Upper lobe of right lung (tissue), 1 donor: ENCODE measurements at regions not wholly inside any gene's neighbourhood (a gene's known extent, or its start where the extent isn't known, plus 50 kb on each side); places are given as distances from the start of the nearest gene placed in this dataset.

Experiments used
- ATAC-seq: fragments of 200-7000 bp; cut with Tn5 transposase; one replicate; pipeline ENCODE4 v1.9.1; 2020; ENCODE audit warnings: mild to moderate bottlenecking, moderate library complexity
- DNase-seq: peaks from one replicate; pipeline ENCODE4 v3.0.0-alpha.2; 2020
- H3K27ac ChIP-seq: fragments of 200-600 bp; one replicate; pipeline ENCODE4 v1.8.0; 2022
- H3K27me3 ChIP-seq: fragments of 200-600 bp; one replicate; pipeline ENCODE4 v1.8.0; 2022; ENCODE audit warnings: mild to moderate bottlenecking
- H3K36me3 ChIP-seq: fragments of 200-600 bp; one replicate; pipeline ENCODE4 v1.8.0; 2022
- H3K4me1 ChIP-seq: fragments of 200-600 bp; one replicate; pipeline ENCODE4 v1.8.0; 2022
- H3K4me3 ChIP-seq: fragments of 200-600 bp; one replicate; pipeline ENCODE4 v1.8.0; 2022; ENCODE audit warnings: mild to moderate bottlenecking
- H3K9me3 ChIP-seq: fragments of 200-600 bp; one replicate; pipeline ENCODE4 v1.8.0; 2022
- CTCF ChIP-seq: fragments of 200-600 bp; IDR thresholded peaks from one replicate; pipeline ENCODE4 v1.8.0; 2022; ENCODE audit warnings: antibody characterized with exemption
- intact Hi-C: fragments of 100-400 bp; cut with DNase I; formaldehyde crosslinking; loops from one replicate; pipeline ENCODE4 v1.11.0; 2022
- donor health status: DM: no; HTN: yes; CAD: no; lungs with severe emphysema.

- Histone ChIP-seq H3K27ac (no peak overlapping the region), H3K36me3 (no peaks in the 10 kb centered on the region), H3K9me3 (no peaks in the 10 kb centered on the region), H3K27me3 (no peaks in the 10 kb centered on the region), H3K4me3 (no peak overlapping the region), H3K4me1 (no peaks in the 10 kb centered on the region)
- no peak for TF ChIP-seq CTCF
- no peak for DNase-seq
- ATAC-seq: no peak
- intact Hi-C loops: no loop called here
Observed at GRCh38 chr2:194445226-194445625, 1211.8 kb upstream of the SLC39A10 start.

- no peak for TF ChIP-seq CTCF
- H3K27ac ChIP-seq: no peak overlapping the region
- H3K4me1 ChIP-seq: no peaks in the 10 kb centered on the region
- H3K9me3 ChIP-seq: no peaks in the 10 kb centered on the region
- DNase-seq (no peak), ATAC-seq (no peak)
- H3K4me3 ChIP-seq: no peak overlapping the region
- intact Hi-C loops: no loop called here
- no peaks in the 10 kb centered on the region for H3K27me3 ChIP-seq
- no peaks in the 10 kb centered on the region for H3K36me3 ChIP-seq
Observed at GRCh38 chr2:194443926-194444325, 1213.1 kb upstream of the SLC39A10 start.

- DNase-seq (no peak), ATAC-seq (no peak)
- intact Hi-C loops: no loop called here
- Histone ChIP-seq H3K27me3 (no peaks in the 10 kb centered on the region), H3K4me3 (no peak overlapping the region), H3K27ac (no peak overlapping the region), H3K4me1 (no peaks in the 10 kb centered on the region), H3K36me3 (no peaks in the 10 kb centered on the region), H3K9me3 (no peaks in the 10 kb centered on the region)
- TF ChIP-seq CTCF: no peak
Observed at GRCh38 chr2:194424683-194425209, 1232.3 kb upstream of the SLC39A10 start.

- TF ChIP-seq CTCF: no peak
- intact Hi-C loops: no loop called here
Observed at GRCh38 chr2:194411221-194411620, 1245.8 kb upstream of the SLC39A10 start.

GRCh38 chr2:194395818-194396217 is 1261.2 kb upstream of the SLC39A10 start:
- no peak for TF ChIP-seq CTCF
- Histone ChIP-seq H3K4me3 (no peak overlapping the region), H3K4me1 (no peaks in the 10 kb centered on the region), H3K9me3 (no peaks in the 10 kb centered on the region), H3K36me3 (no peaks in the 10 kb centered on the region), H3K27me3 (no peaks in the 10 kb centered on the region), H3K27ac (no peak overlapping the region)
- intact Hi-C loops: no loop called here
- no peak for ATAC-seq
- no peak for DNase-seq

More at GRCh38 chr2:194411221-194411620, 1245.8 kb upstream of the SLC39A10 start:
- ATAC-seq (no peak), DNase-seq (no peak)
- Histone ChIP-seq H3K27me3 (no peaks in the 10 kb centered on the region), H3K4me1 (no peaks in the 10 kb centered on the region), H3K9me3 (no peaks in the 10 kb centered on the region), H3K27ac (no peak overlapping the region), H3K36me3 (no peaks in the 10 kb centered on the region), H3K4me3 (no peak overlapping the region)

GRCh38 chr2:194385376-194385775 is 1271.7 kb upstream of the SLC39A10 start:
- Histone ChIP-seq H3K36me3 (no peaks in the 10 kb centered on the region), H3K27ac (no peak overlapping the region), H3K9me3 (no peaks in the 10 kb centered on the region), H3K4me3 (no peak overlapping the region), H3K4me1 (no peaks in the 10 kb centered on the region), H3K27me3 (no peaks in the 10 kb centered on the region)
- no peak for TF ChIP-seq CTCF
- intact Hi-C loops: no loop called here
- no peak for ATAC-seq
- DNase-seq: no peak
